Lower lobe of right lung (tissue), 2 donors: ENCODE measurements at regions not wholly inside any gene's neighbourhood (a gene's known extent, or its start where the extent isn't known, plus 50 kb on each side); places are given as distances from the start of the nearest gene placed in this dataset.
"Not testable (repeated sequence)": the region's sequence is repeated elsewhere in the genome, so short reads cannot be mapped to it uniquely, and the experiment has no call there.

ENCODE experiments used
- ATAC-seq, 2 donors: fragments of 200-7000 bp; cut with Tn5 transposase; one replicate each; pipeline ENCODE4 v1.9.1; 2020 to 2022; ENCODE audit warnings: mild to moderate bottlenecking in 2 of 2, moderate library complexity in 2 of 2
- DNase-seq: peaks from one replicate; pipeline ENCODE4 v3.0.0-alpha.2; 2020
- H3K27ac ChIP-seq: fragments of 200-600 bp; one replicate; pipeline ENCODE4 v1.8.0; 2022
- H3K27me3 ChIP-seq: fragments of 200-600 bp; one replicate; pipeline ENCODE4 v1.8.0; 2022; ENCODE audit warnings: low read depth
- H3K36me3 ChIP-seq: fragments of 200-600 bp; one replicate; pipeline ENCODE4 v1.8.0; 2022; ENCODE audit warnings: mild to moderate bottlenecking
- H3K4me1 ChIP-seq: fragments of 200-600 bp; one replicate; pipeline ENCODE4 v1.8.0; 2022
- H3K4me3 ChIP-seq: fragments of 200-600 bp; one replicate; pipeline ENCODE4 v1.8.0; 2022; ENCODE audit warnings: mild to moderate bottlenecking
- H3K9me3 ChIP-seq: fragments of 200-600 bp; one replicate; pipeline ENCODE4 v1.8.0; 2022
- CTCF ChIP-seq: fragments of 200-600 bp; IDR thresholded peaks from one replicate; pipeline ENCODE4 v1.8.0; 2022; ENCODE audit warnings: antibody characterized with exemption, mild to moderate bottlenecking
- intact Hi-C: fragments of 100-400 bp; cut with DNase I; formaldehyde crosslinking; loops from one replicate; pipeline ENCODE4 v1.11.0; 2022
- donor health status: DM: no; HTN: yes; CAD: no; lungs with severe emphysema.

GRCh38 chr17:22128723-22129122 is 436.4 kb downstream of the KCNJ18 start:
- TF ChIP-seq CTCF = no peak
- H3K4me1 ChIP-seq = no peaks in the 10 kb centered on the region
- ATAC-seq = no peak
- H3K27ac ChIP-seq = no peak overlapping the region
- no peak for DNase-seq
- intact Hi-C loops = no loop called here
- no peaks in the 10 kb centered on the region for H3K9me3 ChIP-seq
- no peaks in the 10 kb centered on the region for H3K36me3 ChIP-seq
- H3K4me3 ChIP-seq = no peak overlapping the region
- no peaks in the 10 kb centered on the region for H3K27me3 ChIP-seq

GRCh38 chr17:22129920-22130319 is 437.6 kb downstream of the KCNJ18 start:
- H3K4me1 ChIP-seq, H3K9me3 ChIP-seq, intact Hi-C loops, H3K4me3 ChIP-seq, H3K27me3 ChIP-seq, H3K36me3 ChIP-seq, H3K27ac ChIP-seq, ATAC-seq, DNase-seq: not testable (repeated sequence)

GRCh38 chr17:22131740-22132139 is 439.4 kb downstream of the KCNJ18 start:
- Histone ChIP-seq H3K36me3 (no peaks in the 10 kb centered on the region), H3K4me1 (no peaks in the 10 kb centered on the region), H3K27ac (no peak overlapping the region), H3K27me3 (no peaks in the 10 kb centered on the region), H3K4me3 (no peak overlapping the region), H3K9me3 (no peaks in the 10 kb centered on the region)
- no peak for TF ChIP-seq CTCF
- intact Hi-C loops = no loop called here
- DNase-seq (no peak), ATAC-seq (no peak)

GRCh38 chr17:22138861-22139469 is 446.6 kb downstream of the KCNJ18 start:
- Histone ChIP-seq H3K27me3 (no peaks in the 10 kb centered on the region), H3K9me3 (no peaks in the 10 kb centered on the region), H3K27ac (no peak overlapping the region), H3K4me1 (no peaks in the 10 kb centered on the region), H3K4me3 (no peak overlapping the region), H3K36me3 (no peaks in the 10 kb centered on the region)
- ATAC-seq (no peak), DNase-seq (no peak)
- TF ChIP-seq CTCF = no peak
- intact Hi-C loops = no loop called here

- H3K4me3 ChIP-seq = no peak overlapping the region
- intact Hi-C loops = no loop called here
- no peak for DNase-seq
- no peaks in the 10 kb centered on the region for H3K36me3 ChIP-seq
- ATAC-seq = peak; percentile 8 to 11
- no peak overlapping the region for H3K27ac ChIP-seq
- no peaks in the 10 kb centered on the region for H3K9me3 ChIP-seq
- no peak for TF ChIP-seq CTCF
- H3K4me1 ChIP-seq = no peaks in the 10 kb centered on the region
- H3K27me3 ChIP-seq = no peaks in the 10 kb centered on the region
Observed at GRCh38 chr17:22142091-22142490, 449.8 kb downstream of the KCNJ18 start.

- no peak overlapping the region for H3K27ac ChIP-seq
- intact Hi-C loops = no loop called here
- no peaks in the 10 kb centered on the region for H3K36me3 ChIP-seq
- ATAC-seq (no peak), DNase-seq (no peak)
- no peak for TF ChIP-seq CTCF
- no peaks in the 10 kb centered on the region for H3K9me3 ChIP-seq
- H3K27me3 ChIP-seq = no peaks in the 10 kb centered on the region
- no peaks in the 10 kb centered on the region for H3K4me1 ChIP-seq
- H3K4me3 ChIP-seq = no peak overlapping the region
Observed at GRCh38 chr17:22145605-22146178, 453.4 kb downstream of the KCNJ18 start.
